GM23338 (cell line): ENCODE measurements at regions not wholly inside any gene's neighbourhood (a gene's known extent, or its start where the extent isn't known, plus 50 kb on each side); places are given as distances from the start of the nearest gene placed in this dataset.

Experiments
- ATAC-seq: fragments of 200-7000 bp; cut with Tn5 transposase; 3 replicates; pipeline ENCODE4 v1.9.1; 2020
- DNase-seq: peaks from one replicate; pipeline ENCODE4 v3.0.0-alpha.2; 2015; ENCODE audit warnings: low spot score
- H2AFZ ChIP-seq: fragments of 200-600 bp; sonication (generic); 2 replicates; pipeline ENCODE4 v1.8.0; 2016; ENCODE audit warnings: antibody characterized with exemption, mild to moderate bottlenecking, moderate library complexity
- H3F3A ChIP-seq: fragments of 200-600 bp; sonication (generic); replicated peaks from 2 replicates; pipeline ENCODE4 v1.8.0; 2017; ENCODE audit warnings: antibody characterized with exemption, mixed run types, low read depth
- H3K27ac ChIP-seq: fragments of 200-600 bp; sonication (generic); 2 replicates; pipeline ENCODE4 v1.6.1; 2016; ENCODE audit warnings: low read depth
- H3K27me3 ChIP-seq: fragments of 200-600 bp; sonication (generic); 2 replicates; pipeline ENCODE4 v1.8.0; 2016; ENCODE audit warnings: mild to moderate bottlenecking, mixed run types, moderate library complexity; ENCODE audit not compliant: insufficient read depth
- H3K36me3 ChIP-seq: fragments of 200-600 bp; sonication (generic); 2 replicates; pipeline ENCODE4 v1.8.0; 2016; ENCODE audit warnings: mild to moderate bottlenecking; ENCODE audit not compliant: insufficient read depth
- H3K4me1 ChIP-seq: fragments of 200-600 bp; sonication (generic); 2 replicates; pipeline ENCODE4 v1.8.0; 2016; ENCODE audit warnings: mild to moderate bottlenecking, moderate library complexity; ENCODE audit not compliant: insufficient read depth
- H3K4me2 ChIP-seq: fragments of 200-600 bp; sonication (generic); 2 replicates; pipeline ENCODE4 v1.7.1; 2017; ENCODE audit warnings: mixed run types
- H3K4me3 ChIP-seq: fragments of 200-600 bp; sonication (generic); 2 replicates; pipeline ENCODE4 v1.6.1; 2016; ENCODE audit warnings: mixed run types
- H3K79me2 ChIP-seq: fragments of 200-600 bp; sonication (generic); replicated peaks from 2 replicates; pipeline ENCODE4 v1.8.0; 2017; ENCODE audit warnings: mild to moderate bottlenecking; ENCODE audit not compliant: insufficient read depth
- H3K9me2 ChIP-seq: fragments of 200-600 bp; sonication (generic); 2 replicates; pipeline ENCODE4 v1.8.0; 2017; ENCODE audit not compliant: insufficient read depth
- H4K20me1 ChIP-seq: fragments of 200-600 bp; sonication (generic); replicated peaks from 2 replicates; pipeline ENCODE4 v1.8.0; 2017; ENCODE audit warnings: mild to moderate bottlenecking; ENCODE audit not compliant: insufficient read depth
- H3K27ac Mint-ChIP-seq: 2 replicates; pipeline ENCODE4 v1.8.0; 2020; ENCODE audit warnings: inconsistent platforms, mild to moderate bottlenecking, moderate library complexity, mixed read lengths
- H3K27me3 Mint-ChIP-seq: 3 replicates; pipeline ENCODE4 v1.8.0; 2022; ENCODE audit warnings: low read depth, mild to moderate bottlenecking, moderate library complexity, mixed read lengths, inconsistent platforms; ENCODE audit not compliant: insufficient read depth, poor library complexity
- H3K36me3 Mint-ChIP-seq: 3 replicates; pipeline ENCODE4 v1.8.0; 2021; ENCODE audit warnings: low read depth, mild to moderate bottlenecking, inconsistent platforms, moderate library complexity, mixed read lengths
- H3K4me1 Mint-ChIP-seq: 3 replicates; pipeline ENCODE4 v1.8.0; 2020; ENCODE audit warnings: mild to moderate bottlenecking, inconsistent platforms, mixed read lengths
- H3K4me3 Mint-ChIP-seq: 3 replicates; pipeline ENCODE4 v1.8.0; 2021; ENCODE audit warnings: moderate library complexity, mild to moderate bottlenecking, inconsistent platforms, mixed read lengths
- H3K9me3 Mint-ChIP-seq: 3 replicates; pipeline ENCODE4 v1.8.0; 2020; ENCODE audit warnings: moderate library complexity, mild to moderate bottlenecking, inconsistent platforms, mixed read lengths
- CTCF ChIP-seq, 2 experiments: fragments of 200-600 bp in 1 of 2; sonication (generic) in 1 of 2; conservative IDR thresholded peaks; 2 replicates each; pipeline versions ENCODE4 v1.5.1 to v1.6.1; 2016 to 2017; ENCODE audit warnings: antibody characterized with exemption in 2 of 2, low read depth in 2 of 2, mild to moderate bottlenecking in 2 of 2, moderate library complexity in 1 of 2
- ETS1 ChIP-seq: IDR thresholded peaks from 2 replicates; pipeline ENCODE4 v1.6.1; 2016; ENCODE audit warnings: antibody characterized with exemption
- EZH2 ChIP-seq: fragments of 200-600 bp; sonication (generic); IDR thresholded peaks from one replicate; pipeline ENCODE4 v1.8.0; 2017; ENCODE audit warnings: antibody characterized with exemption, mild to moderate bottlenecking, low read depth; ENCODE audit not compliant: unreplicated experiment
- JUNB ChIP-seq: IDR thresholded peaks from one replicate; pipeline ENCODE4 v1.6.1; 2016; ENCODE audit warnings: antibody characterized with exemption; ENCODE audit not compliant: unreplicated experiment
- NANOG ChIP-seq: IDR thresholded peaks from 2 replicates; pipeline ENCODE4 v1.6.1; 2016; ENCODE audit warnings: antibody characterized with exemption, borderline replicate concordance
- POLR2AphosphoS5 ChIP-seq: IDR thresholded peaks from 2 replicates; pipeline ENCODE4 v1.6.1; 2016; ENCODE audit warnings: antibody characterized with exemption, low read depth
- REST ChIP-seq: IDR thresholded peaks from one replicate; pipeline ENCODE4 v1.6.1; 2018; ENCODE audit warnings: antibody characterized with exemption; ENCODE audit not compliant: unreplicated experiment
- STAT1 ChIP-seq: IDR thresholded peaks from one replicate; pipeline ENCODE4 v1.6.1; 2016; ENCODE audit warnings: antibody characterized with exemption; ENCODE audit not compliant: unreplicated experiment
- ZNF331 ChIP-seq: fragments of 250-450 bp; sonication (Bioruptor Pico); IDR thresholded peaks from 2 replicates; pipeline ENCODE4 v1.5.0; 2020; ENCODE audit warnings: low read depth, mild to moderate bottlenecking, moderate library complexity
- ZNF462 ChIP-seq: fragments of 250-450 bp; sonication (Bioruptor Pico); IDR thresholded peaks from 2 replicates; pipeline ENCODE4 v1.5.0; 2020; ENCODE audit warnings: mild to moderate bottlenecking, moderate library complexity

GRCh38 chr10:128850647-128851046 lies 616.4 kb upstream of the MGMT start (continued):
- TF ChIP-seq CTCF (conservative IDR thresholded peaks at IDR 0.05; ENCODE audit: low read depth in 2 of 2), result no peak
- no peak for TF ChIP-seq ZNF331 (CRISPR knock-in tag)
- no peak for TF ChIP-seq POLR2AphosphoS5
- no peak for TF ChIP-seq STAT1
- TF ChIP-seq NANOG, result no peak
- no peak for TF ChIP-seq REST

- Histone ChIP-seq H3K4me1 (0 out of 2 replicates have a peak, but pooled peaks cover 4% of the 10 kb centered on the region), H3K4me3 (no peak overlapping the region), H3K9me2 (peaks cover 6% of the 10 kb centered on the region), H3F3A (no peaks in the 10 kb centered on the region), H3K27me3 (no peaks in the 10 kb centered on the region), H3K4me2 (no peak overlapping the region), H2AFZ (no peak overlapping the region), H3K36me3 (no peaks in the 10 kb centered on the region), H3K79me2 (no peaks in the 10 kb centered on the region), H3K27ac (no peak overlapping the region), H4K20me1 (no peaks in the 10 kb centered on the region)
- DNase-seq, result no peak
- no peaks in the 10 kb centered on the region for H3K36me3 Mint-ChIP-seq
- H3K27me3 Mint-ChIP-seq, result peaks cover 4% of the 10 kb centered on the region
- H3K4me3 Mint-ChIP-seq, result no peak overlapping the region
- H3K27ac Mint-ChIP-seq, result no peak overlapping the region
- H3K4me1 Mint-ChIP-seq, result peaks cover 16% of the 10 kb centered on the region
- no peaks in the 10 kb centered on the region for H3K9me3 Mint-ChIP-seq
- no peak for ATAC-seq
- TF ChIP-seq ETS1 (no peak), POLR2AphosphoS5 (no peak), CTCF (conservative IDR thresholded peaks at IDR 0.05; ENCODE audit: low read depth in 2 of 2) (no peak), STAT1 (no peak), ZNF331 (CRISPR knock-in tag) (no peak), NANOG (no peak), ZNF462 (CRISPR knock-in tag) (no peak), EZH2 (no peak), JUNB (no peak)
Observed at GRCh38 chr10:128851281-128851680, 615.8 kb upstream of the MGMT start.
